Mucosa of rectum (tissue), 2 donors: ENCODE measurements at regions not wholly inside any gene's neighbourhood (a gene's known extent, or its start where the extent isn't known, plus 50 kb on each side); places are given as distances from the start of the nearest gene placed in this dataset.

ENCODE experiments used
- H3K27ac ChIP-seq, 2 donors: one replicate each; pipeline ENCODE4 v1.7.0; 2013; ENCODE audit warnings: inconsistent platforms in 2 of 2, low read depth in 2 of 2, low read length in 2 of 2
- H3K27me3 ChIP-seq, 2 donors: one replicate each; pipeline ENCODE4 v1.7.0; 2013; ENCODE audit warnings: low read length in 2 of 2; ENCODE audit not compliant: control insufficient read depth in 2 of 2, insufficient read depth in 2 of 2
- H3K36me3 ChIP-seq, 2 donors: one replicate each; pipeline ENCODE4 v1.7.0; 2013; ENCODE audit warnings: low read length in 2 of 2; ENCODE audit not compliant: control insufficient read depth in 2 of 2, insufficient read depth in 2 of 2
- H3K4me1 ChIP-seq, 2 donors: one replicate each; pipeline ENCODE4 v1.7.0; 2013; ENCODE audit warnings: low read length in 2 of 2, mild to moderate bottlenecking in 1 of 2; ENCODE audit not compliant: control insufficient read depth in 2 of 2, insufficient read depth in 2 of 2
- H3K4me3 ChIP-seq, 2 donors: one replicate each; pipeline ENCODE4 v1.7.0; 2013; ENCODE audit warnings: low read length in 2 of 2
- H3K9ac ChIP-seq, 2 donors: one replicate each; pipeline ENCODE4 v1.7.0; 2013; ENCODE audit warnings: low read length in 2 of 2, low read depth in 1 of 2, mild to moderate bottlenecking in 1 of 2
- H3K9me3 ChIP-seq, 2 donors: one replicate each; pipeline ENCODE4 v1.7.0; 2013; ENCODE audit warnings: low read length in 2 of 2; ENCODE audit not compliant: control insufficient read depth in 2 of 2
- donor health status: healthy.
- donor health status: Normal muscosa, but diverticular disease.

GRCh38 chr1:212525479-212526110, 83.0 kb upstream of the ATF3 start:
- Histone ChIP-seq H3K9me3 (no peaks in the 10 kb centered on the region), H3K27ac (no peak overlapping the region), H3K9ac (no peak overlapping the region), H3K27me3 (no peaks in the 10 kb centered on the region), H3K4me3 (no peak overlapping the region), H3K36me3 (no peaks in the 10 kb centered on the region), H3K4me1 (peaks cover 0 to 1% of the 10 kb centered on the region in 2 donors)

GRCh38 chr1:212526111-212526491, 82.5 kb upstream of the ATF3 start:
- Histone ChIP-seq H3K27me3 (no peaks in the 10 kb centered on the region), H3K9ac (no peak overlapping the region), H3K4me1 (no peaks in the 10 kb centered on the region), H3K4me3 (no peak overlapping the region), H3K27ac (no peak overlapping the region), H3K9me3 (no peaks in the 10 kb centered on the region), H3K36me3 (no peaks in the 10 kb centered on the region)

GRCh38 chr1:212528501-212528900, 80.1 kb upstream of the ATF3 start:
- no peak overlapping the region for H3K9ac ChIP-seq
- H3K27me3 ChIP-seq = no peaks in the 10 kb centered on the region
- H3K4me3 ChIP-seq = no peak overlapping the region
- H3K9me3 ChIP-seq = no peaks in the 10 kb centered on the region
- no peaks in the 10 kb centered on the region for H3K36me3 ChIP-seq
- H3K4me1 ChIP-seq = no peaks in the 10 kb centered on the region
- H3K27ac ChIP-seq = no peak overlapping the region

GRCh38 chr1:212529211-212529741, 79.3 kb upstream of the ATF3 start:
- no peaks in the 10 kb centered on the region for H3K9me3 ChIP-seq
- no peak overlapping the region for H3K9ac ChIP-seq
- H3K36me3 ChIP-seq = no peaks in the 10 kb centered on the region
- no peak overlapping the region for H3K27ac ChIP-seq
- no peaks in the 10 kb centered on the region for H3K27me3 ChIP-seq
- H3K4me3 ChIP-seq = no peak overlapping the region
- no peaks in the 10 kb centered on the region for H3K4me1 ChIP-seq

GRCh38 chr1:212531267-212531666, 77.3 kb upstream of the ATF3 start:
- Histone ChIP-seq H3K36me3 (no peaks in the 10 kb centered on the region), H3K27ac (no peak overlapping the region), H3K4me1 (no peaks in the 10 kb centered on the region), H3K9ac (no peak overlapping the region), H3K4me3 (no peak overlapping the region), H3K27me3 (no peaks in the 10 kb centered on the region), H3K9me3 (no peaks in the 10 kb centered on the region)

- H3K27ac ChIP-seq = no peak overlapping the region
- no peaks in the 10 kb centered on the region for H3K4me1 ChIP-seq
- H3K9ac ChIP-seq = no peak overlapping the region
- no peaks in the 10 kb centered on the region for H3K27me3 ChIP-seq
- H3K36me3 ChIP-seq = no peaks in the 10 kb centered on the region
- no peak overlapping the region for H3K4me3 ChIP-seq
- H3K9me3 ChIP-seq = no peaks in the 10 kb centered on the region
Measured at GRCh38 chr1:212531796-212532195, 76.8 kb upstream of the ATF3 start.

GRCh38 chr1:212532469-212533147, 76.0 kb upstream of the ATF3 start:
- Histone ChIP-seq H3K4me3 (no peak overlapping the region), H3K4me1 (no peaks in the 10 kb centered on the region), H3K27ac (no peak overlapping the region), H3K36me3 (no peaks in the 10 kb centered on the region), H3K9me3 (no peaks in the 10 kb centered on the region), H3K27me3 (no peaks in the 10 kb centered on the region), H3K9ac (no peak overlapping the region)

GRCh38 chr1:212533148-212533517, 75.4 kb upstream of the ATF3 start:
- Histone ChIP-seq H3K4me3 (no peak overlapping the region), H3K9ac (no peak overlapping the region), H3K27ac (no peak overlapping the region), H3K9me3 (no peaks in the 10 kb centered on the region), H3K27me3 (no peaks in the 10 kb centered on the region), H3K4me1 (no peaks in the 10 kb centered on the region), H3K36me3 (no peaks in the 10 kb centered on the region)

GRCh38 chr1:212536586-212536985, 72.0 kb upstream of the ATF3 start:
- Histone ChIP-seq H3K27ac (no peak overlapping the region), H3K4me3 (no peak overlapping the region), H3K4me1 (no peaks in the 10 kb centered on the region), H3K9ac (no peak overlapping the region), H3K36me3 (no peaks in the 10 kb centered on the region), H3K9me3 (no peaks in the 10 kb centered on the region), H3K27me3 (no peaks in the 10 kb centered on the region)

- no peak overlapping the region for H3K9ac ChIP-seq
- no peaks in the 10 kb centered on the region for H3K4me1 ChIP-seq
- H3K9me3 ChIP-seq = no peaks in the 10 kb centered on the region
- H3K36me3 ChIP-seq = no peaks in the 10 kb centered on the region
- no peaks in the 10 kb centered on the region for H3K27me3 ChIP-seq
- H3K27ac ChIP-seq = no peak overlapping the region
- no peak overlapping the region for H3K4me3 ChIP-seq
Measured at GRCh38 chr1:212537610-212538009, 71.0 kb upstream of the ATF3 start.
